Right lobe of liver (tissue), 4 donors: ENCODE measurements at regions not wholly inside any gene's neighbourhood (a gene's known extent, or its start where the extent isn't known, plus 50 kb on each side); places are given as distances from the start of the nearest gene placed in this dataset.

ENCODE experiments used
- CTCF ChIP-seq, 4 donors: fragments of 200-600 bp in 3 of 4; fragments of 450-650 bp in 1 of 4; IDR thresholded peaks; one replicate each; pipeline versions ENCODE4 v1.5.1 to v1.8.0; 2016 to 2022; ENCODE audit warnings: antibody characterized with exemption in 4 of 4, mild to moderate bottlenecking in 2 of 4
- POLR2A ChIP-seq: fragments of 450-650 bp; IDR thresholded peaks from one replicate; pipeline ENCODE4 v1.6.1; 2017; ENCODE audit warnings: antibody characterized with exemption, mild to moderate bottlenecking
- donor health status: DM: no; HTN: no; CAD: no.
- donor health status: DM: no; HTN: no; CAD: no.
- donor health status: DM: no; HTN: yes; CAD: no.

- no peak for TF ChIP-seq CTCF (IDR thresholded peaks at IDR 0.05)
- TF ChIP-seq POLR2A = no peak
These were observed 203.5 kb upstream of the DAPK1 start for GRCh38 chr9:87294126-87294525.
